ENCODE measurements at regions not wholly inside any gene's neighbourhood (a gene's known extent, or its start where the extent isn't known, plus 50 kb on each side); places are given as distances from the start of the nearest gene placed in this dataset.

DNA sequence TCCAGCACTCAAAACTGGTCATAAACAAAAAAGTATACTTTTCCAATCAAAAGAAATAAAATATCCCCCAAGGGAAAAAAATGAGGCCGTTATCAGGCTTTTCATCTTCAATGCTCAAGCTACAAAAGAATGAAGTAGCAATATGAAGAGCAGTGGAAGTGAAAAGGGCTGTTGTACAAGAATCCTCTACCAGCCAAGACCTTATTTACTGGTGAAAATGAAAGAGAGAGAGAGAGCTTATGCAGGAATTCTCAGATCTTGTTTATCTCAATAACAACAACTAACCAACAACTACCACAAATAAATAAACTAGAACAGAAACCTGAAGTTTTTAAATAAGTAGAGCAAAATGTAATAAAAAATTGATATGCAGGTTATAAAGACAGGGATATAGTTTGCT lies 400.6 kb downstream of the HDGFL1 start:
- DNase-seq (ENCODE audit: low read depth, low spot score) (no peak), ATAC-seq (no peak)
- H3K4me2 ChIP-seq (ENCODE audit: low read length), result no peak overlapping the region
- BruUV-seq (replicated peaks), result no TSS peak
- POLR2A ChIA-PET, result no interaction called here
- TF ChIP-seq EZH2 (IDR thresholded peaks at IDR 0.05) (no peak), FOSL1 (IDR thresholded peaks at IDR 0.05; ENCODE audit: low read depth) (no peak)
- intact Hi-C loops (cut with micrococcal nuclease), result no loop called here
- no peak overlapping the region for H2AFZ ChIP-seq (ENCODE audit: low read depth, low read length, poor library complexity, severe bottlenecking)
- CTCF ChIA-PET, result no interaction called here
- no peak overlapping the region for H3K27ac ChIP-seq (ENCODE audit: low read depth, low read length)
- no peaks in the 10 kb centered on the region for H3K36me3 ChIP-seq (ENCODE audit: control insufficient read depth in 1 of 2, insufficient read depth in 2 of 2, low read length in 2 of 2)
- H3K9ac ChIP-seq (ENCODE audit: low read length), result no peak overlapping the region
- peaks cover 0 to 3% of the 10 kb centered on the region in 2 experiments; a peak in 1 of 4 replicates for H3K9me3 ChIP-seq (ENCODE audit: control insufficient read depth in 1 of 2, insufficient read depth in 1 of 2, low read depth in 1 of 2, low read length in 2 of 2)
- H3K79me2 ChIP-seq (ENCODE audit: insufficient read depth, low read length), result no peaks in the 10 kb centered on the region
- H3K4me3 ChIP-seq (replicated peaks in 1 of 2; ENCODE audit: low read depth in 1 of 2, low read length in 2 of 2), result no peak overlapping the region
- H3K27me3 ChIP-seq (ENCODE audit: insufficient read depth, low read length), result no peaks in the 10 kb centered on the region
- H4K20me1 ChIP-seq (ENCODE audit: insufficient read depth), result no peaks in the 10 kb centered on the region
- RAD21 ChIA-PET (ENCODE audit: low non-redundant PET in 1 of 2, low total read pairs in 2 of 2, uncharacterized antibody in 2 of 2, unreplicated experiment in 2 of 2), result no interaction called here
- no peaks in the 10 kb centered on the region for H3K9me2 ChIP-seq (ENCODE audit: insufficient read depth)
- no peaks in the 10 kb centered on the region for H3K4me1 ChIP-seq (ENCODE audit: control insufficient read depth in 1 of 2, insufficient read depth in 2 of 2, low read length in 2 of 2)

DNA sequence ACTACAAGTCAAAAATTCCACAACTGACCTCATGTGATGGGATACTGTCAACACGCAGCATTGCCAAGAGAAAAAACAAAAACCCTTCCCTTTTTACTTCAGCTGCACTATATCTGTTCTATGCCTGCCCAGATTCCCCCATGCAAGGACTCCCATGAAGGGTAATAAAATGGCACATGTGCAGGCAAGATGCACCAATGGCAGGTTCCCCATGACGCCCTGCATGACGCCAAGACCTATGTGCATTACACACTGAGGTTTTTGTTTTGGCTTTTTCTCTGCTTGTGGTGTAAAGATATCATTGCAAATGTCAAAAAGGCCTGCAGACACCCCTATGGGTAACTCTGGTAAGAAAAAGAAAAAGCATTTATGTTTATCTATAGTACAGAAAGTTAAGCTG lies 403.4 kb downstream of the HDGFL1 start:
- ATAC-seq, result no peak
- TF ChIP-seq POLR2A (IDR thresholded peaks at IDR 0.05; ENCODE audit: borderline replicate concordance, extremely low read depth, insufficient read depth, insufficient read length) (no peak), YY1 (IDR thresholded peaks at IDR 0.05; ENCODE audit: extremely low read depth, insufficient replicate concordance, low read depth, low read length) (no peak), ZNF274 (IDR thresholded peaks at IDR 0.05; ENCODE audit: low read depth, low read length) (no peak), SP1 (IDR thresholded peaks at IDR 0.05; ENCODE audit: low read depth) (no peak), EZH2 (IDR thresholded peaks at IDR 0.05) (no peak)

More for the DNA sequence above, 403.4 kb downstream of the HDGFL1 start:
- H3K27me3 ChIP-seq (ENCODE audit: insufficient read depth, low read length), result no peaks in the 10 kb centered on the region
- H3K36me3 ChIP-seq (ENCODE audit: control insufficient read depth in 1 of 2, insufficient read depth in 2 of 2, low read length in 2 of 2), result no peaks in the 10 kb centered on the region
- no peak overlapping the region for H3K27ac ChIP-seq (ENCODE audit: low read depth, low read length)
- H3K4me3 ChIP-seq (replicated peaks in 1 of 2; ENCODE audit: low read depth in 1 of 2, low read length in 2 of 2), result no peak overlapping the region
- H3K4me2 ChIP-seq (ENCODE audit: low read length), result no peak overlapping the region
- CTCF ChIA-PET, result no interaction called here
- no peak for DNase-seq (ENCODE audit: low read depth, low spot score)
- no peak overlapping the region for H2AFZ ChIP-seq (ENCODE audit: low read depth, low read length, poor library complexity, severe bottlenecking)
- H3K9me3 ChIP-seq (ENCODE audit: control insufficient read depth in 1 of 2, insufficient read depth in 1 of 2, low read depth in 1 of 2, low read length in 2 of 2), result peaks cover 0 to 3% of the 10 kb centered on the region in 2 experiments; a peak in 1 of 4 replicates
- no peaks in the 10 kb centered on the region for H3K79me2 ChIP-seq (ENCODE audit: insufficient read depth, low read length)
- no peak overlapping the region for H3K9ac ChIP-seq (ENCODE audit: low read length)
- no peaks in the 10 kb centered on the region for H4K20me1 ChIP-seq (ENCODE audit: insufficient read depth)
- H3K9me2 ChIP-seq (ENCODE audit: insufficient read depth), result no peaks in the 10 kb centered on the region
- intact Hi-C loops (cut with micrococcal nuclease), result no loop called here
- POLR2A ChIA-PET, result no interaction called here
- BruUV-seq (replicated peaks), result no TSS peak
- RAD21 ChIA-PET (ENCODE audit: low non-redundant PET in 1 of 2, low total read pairs in 2 of 2, uncharacterized antibody in 2 of 2, unreplicated experiment in 2 of 2), result no interaction called here
- no peaks in the 10 kb centered on the region for H3K4me1 ChIP-seq (ENCODE audit: control insufficient read depth in 1 of 2, insufficient read depth in 2 of 2, low read length in 2 of 2)
